ENCODE measurements at regions not wholly inside any gene's neighbourhood (a gene's known extent, or its start where the extent isn't known, plus 50 kb on each side); places are given as distances from the start of the nearest gene placed in this dataset.

- TF ChIP-seq FOXP2 (optimal IDR thresholded peaks at IDR 0.05; ENCODE audit: borderline replicate concordance, extremely low read depth, extremely low read length, insufficient read depth) (no peak), POLR2AphosphoS5 (IDR thresholded peaks at IDR 0.05; ENCODE audit: low read depth, low read length) (no peak), SIN3A (IDR thresholded peaks at IDR 0.05; ENCODE audit: borderline replicate concordance, insufficient read depth, low read length) (no peak), REST (IDR thresholded peaks at IDR 0.05; ENCODE audit: insufficient read depth in 1 of 2, low read depth in 2 of 2, low read length in 2 of 2) (no peak), TAF1 (IDR thresholded peaks at IDR 0.05; ENCODE audit: borderline replicate concordance, insufficient read depth, low read length) (no peak)
Measured at GRCh38 chr16:87552072-87552718, 50.1 kb upstream of the JPH3 start.

- no peak for TF ChIP-seq REST (IDR thresholded peaks at IDR 0.05; ENCODE audit: insufficient read depth in 1 of 2, low read depth in 2 of 2, low read length in 2 of 2)
- TF ChIP-seq SIN3A (IDR thresholded peaks at IDR 0.05; ENCODE audit: borderline replicate concordance, insufficient read depth, low read length), result no peak
- TF ChIP-seq POLR2AphosphoS5 (IDR thresholded peaks at IDR 0.05; ENCODE audit: low read depth, low read length), result no peak
- TF ChIP-seq TAF1 (IDR thresholded peaks at IDR 0.05; ENCODE audit: borderline replicate concordance, insufficient read depth, low read length), result no peak
- no peak for TF ChIP-seq FOXP2 (optimal IDR thresholded peaks at IDR 0.05; ENCODE audit: borderline replicate concordance, extremely low read depth, extremely low read length, insufficient read depth)
Measured at GRCh38 chr16:87551487-87551886, 50.8 kb upstream of the JPH3 start.

- TF ChIP-seq REST (IDR thresholded peaks at IDR 0.05; ENCODE audit: insufficient read depth in 1 of 2, low read depth in 2 of 2, low read length in 2 of 2) (no peak), FOXP2 (optimal IDR thresholded peaks at IDR 0.05; ENCODE audit: borderline replicate concordance, extremely low read depth, extremely low read length, insufficient read depth) (peak; percentile 16)
Measured at GRCh38 chr16:87550495-87550961, 51.8 kb upstream of the JPH3 start.

- TF ChIP-seq REST (IDR thresholded peaks at IDR 0.05; ENCODE audit: insufficient read depth in 1 of 2, low read depth in 2 of 2, low read length in 2 of 2) (no peak), POLR2AphosphoS5 (IDR thresholded peaks at IDR 0.05; ENCODE audit: low read depth, low read length) (no peak), TAF1 (IDR thresholded peaks at IDR 0.05; ENCODE audit: borderline replicate concordance, insufficient read depth, low read length) (no peak), FOXP2 (optimal IDR thresholded peaks at IDR 0.05; ENCODE audit: borderline replicate concordance, extremely low read depth, extremely low read length, insufficient read depth) (no peak), SIN3A (IDR thresholded peaks at IDR 0.05; ENCODE audit: borderline replicate concordance, insufficient read depth, low read length) (no peak)
Measured at GRCh38 chr16:87549627-87550494, 52.4 kb upstream of the JPH3 start.

Data from PFSK-1 (cell line).